ENCODE measurements at regions not wholly inside any gene's neighbourhood (a gene's known extent, or its start where the extent isn't known, plus 50 kb on each side); places are given as distances from the start of the nearest gene placed in this dataset.
"Not testable (repeated sequence)": the region's sequence is repeated elsewhere in the genome, so short reads cannot be mapped to it uniquely, and the experiment has no call there.

- peak in 10 of 11 donors; percentile 3 to 18 (median 13) for DNase-seq (ENCODE audit: extremely low read depth in 1 of 11, low read depth in 9 of 11, low spot score in 4 of 11)
Measured at GRCh38 chr6:74409447-74409846, 713.4 kb downstream of the CD109 start.

GRCh38 chr6:74408844-74409243, 712.8 kb downstream of the CD109 start:
- no peak for DNase-seq (ENCODE audit: extremely low read depth in 1 of 11, low read depth in 9 of 11, low spot score in 4 of 11)

GRCh38 chr6:74404366-74404765, 708.4 kb downstream of the CD109 start:
- DNase-seq (ENCODE audit: extremely low read depth in 1 of 11, low read depth in 9 of 11, low spot score in 4 of 11) = no peak

- no peak for DNase-seq (ENCODE audit: extremely low read depth in 1 of 11, low read depth in 9 of 11, low spot score in 4 of 11)
Measured at GRCh38 chr6:74402781-74403180, 706.8 kb downstream of the CD109 start.

GRCh38 chr6:74378437-74378836, 682.4 kb downstream of the CD109 start:
- DNase-seq (ENCODE audit: extremely low read depth in 1 of 11, low read depth in 9 of 11, low spot score in 4 of 11) = not testable (repeated sequence)

- no peak for DNase-seq (ENCODE audit: extremely low read depth in 1 of 11, low read depth in 9 of 11, low spot score in 4 of 11)
Measured at GRCh38 chr6:74369556-74369993, 673.6 kb downstream of the CD109 start.

GRCh38 chr6:74368746-74369145, 672.7 kb downstream of the CD109 start:
- no peak for DNase-seq (ENCODE audit: extremely low read depth in 1 of 11, low read depth in 9 of 11, low spot score in 4 of 11)

- DNase-seq (ENCODE audit: extremely low read depth in 1 of 11, low read depth in 9 of 11, low spot score in 4 of 11) = no peak
Measured at GRCh38 chr6:74366634-74367033, 670.6 kb downstream of the CD109 start.

GRCh38 chr6:74362391-74362790, 666.4 kb downstream of the CD109 start:
- DNase-seq (ENCODE audit: extremely low read depth in 1 of 11, low read depth in 9 of 11, low spot score in 4 of 11) = no peak

GRCh38 chr6:74357321-74357720, 661.3 kb downstream of the CD109 start:
- DNase-seq (ENCODE audit: extremely low read depth in 1 of 11, low read depth in 9 of 11, low spot score in 4 of 11) = no peak

- DNase-seq (ENCODE audit: extremely low read depth in 1 of 11, low read depth in 9 of 11, low spot score in 4 of 11) = no peak
Measured at GRCh38 chr6:74356391-74356790, 660.4 kb downstream of the CD109 start.

GRCh38 chr6:74346936-74347535, 651.0 kb downstream of the CD109 start:
- peak in 1 of 11 donors; percentile 7 for DNase-seq (ENCODE audit: extremely low read depth in 1 of 11, low read depth in 9 of 11, low spot score in 4 of 11)

- no peak for DNase-seq (ENCODE audit: extremely low read depth in 1 of 11, low read depth in 9 of 11, low spot score in 4 of 11)
Measured at GRCh38 chr6:74343804-74344203, 647.8 kb downstream of the CD109 start.

GRCh38 chr6:74343321-74343720, 647.3 kb downstream of the CD109 start:
- not testable (repeated sequence) for DNase-seq (ENCODE audit: extremely low read depth in 1 of 11, low read depth in 9 of 11, low spot score in 4 of 11)

- DNase-seq (ENCODE audit: extremely low read depth in 1 of 11, low read depth in 9 of 11, low spot score in 4 of 11) = no peak
Measured at GRCh38 chr6:74334722-74335121, 638.7 kb downstream of the CD109 start.

- DNase-seq (ENCODE audit: extremely low read depth in 1 of 11, low read depth in 9 of 11, low spot score in 4 of 11) = no peak
Measured at GRCh38 chr6:74333406-74333805, 637.4 kb downstream of the CD109 start.

GRCh38 chr6:74320715-74321114, 624.7 kb downstream of the CD109 start:
- no peak for DNase-seq (ENCODE audit: extremely low read depth in 1 of 11, low read depth in 9 of 11, low spot score in 4 of 11)

GRCh38 chr6:74320074-74320473, 624.1 kb downstream of the CD109 start:
- DNase-seq (ENCODE audit: extremely low read depth in 1 of 11, low read depth in 9 of 11, low spot score in 4 of 11) = peak in 1 of 11 donors; percentile 32

GRCh38 chr6:74319292-74319691, 623.3 kb downstream of the CD109 start:
- DNase-seq (ENCODE audit: extremely low read depth in 1 of 11, low read depth in 9 of 11, low spot score in 4 of 11) = no peak

GRCh38 chr6:74318738-74319137, 622.7 kb downstream of the CD109 start:
- DNase-seq (ENCODE audit: extremely low read depth in 1 of 11, low read depth in 9 of 11, low spot score in 4 of 11) = no peak

- DNase-seq (ENCODE audit: extremely low read depth in 1 of 11, low read depth in 9 of 11, low spot score in 4 of 11) = no peak
Measured at GRCh38 chr6:74312081-74312480, 616.1 kb downstream of the CD109 start.

All from renal cortex interstitium (tissue), 11 donors.